ENCODE measurements at regions not wholly inside any gene's neighbourhood (a gene's known extent, or its start where the extent isn't known, plus 50 kb on each side); places are given as distances from the start of the nearest gene placed in this dataset.

DNA sequence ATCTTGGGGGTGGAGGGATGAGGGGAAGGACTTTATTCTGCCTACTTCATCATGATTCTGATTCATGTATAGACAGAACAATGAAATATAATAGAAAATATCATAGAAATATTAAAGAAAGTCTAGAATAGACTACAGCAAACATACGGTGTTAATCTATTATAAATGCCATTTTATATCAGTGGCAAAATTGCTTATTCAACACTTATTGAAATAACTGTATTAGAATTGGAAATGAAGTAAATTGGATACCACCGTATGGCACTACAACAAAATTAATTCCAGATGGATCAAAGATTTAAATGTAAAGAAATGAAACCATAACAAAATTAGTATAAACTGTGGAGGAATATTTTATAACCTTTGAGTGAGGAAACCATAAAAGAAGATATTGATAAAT, 213.3 kb upstream of the CTAGE1 start:
- Histone ChIP-seq H3K4me2 (ENCODE audit: low read length) (no peak overlapping the region), H3K27me3 (ENCODE audit: insufficient read depth, low read length) (no peaks in the 10 kb centered on the region; the same call in 1 of the 2 replicates), H3K4me1 (ENCODE audit: insufficient read depth, low read length, severe bottlenecking) (no peaks in the 10 kb centered on the region), H3K9me3 (ENCODE audit: low read length) (no peaks in the 10 kb centered on the region), H3K27ac (ENCODE audit: low read depth, low read length, poor library complexity, severe bottlenecking) (no peak overlapping the region), H3F3A (ENCODE audit: insufficient read depth, low read length) (no peaks in the 10 kb centered on the region), H3K36me3 (ENCODE audit: insufficient read depth, low read length) (no peaks in the 10 kb centered on the region), H3K9me2 (ENCODE audit: low read depth, low read length) (no peaks in the 10 kb centered on the region), H3K9ac (ENCODE audit: low read length) (no peak overlapping the region), H3K79me2 (ENCODE audit: insufficient read depth, low read length) (no peaks in the 10 kb centered on the region), H2AFZ (ENCODE audit: low read length) (no peak overlapping the region), H3K4me3 (ENCODE audit: low read depth, low read length, poor library complexity, severe bottlenecking) (no peak overlapping the region), H4K20me1 (ENCODE audit: insufficient read depth, low read length) (no peaks in the 10 kb centered on the region)
- TF ChIP-seq, protein P1, sequence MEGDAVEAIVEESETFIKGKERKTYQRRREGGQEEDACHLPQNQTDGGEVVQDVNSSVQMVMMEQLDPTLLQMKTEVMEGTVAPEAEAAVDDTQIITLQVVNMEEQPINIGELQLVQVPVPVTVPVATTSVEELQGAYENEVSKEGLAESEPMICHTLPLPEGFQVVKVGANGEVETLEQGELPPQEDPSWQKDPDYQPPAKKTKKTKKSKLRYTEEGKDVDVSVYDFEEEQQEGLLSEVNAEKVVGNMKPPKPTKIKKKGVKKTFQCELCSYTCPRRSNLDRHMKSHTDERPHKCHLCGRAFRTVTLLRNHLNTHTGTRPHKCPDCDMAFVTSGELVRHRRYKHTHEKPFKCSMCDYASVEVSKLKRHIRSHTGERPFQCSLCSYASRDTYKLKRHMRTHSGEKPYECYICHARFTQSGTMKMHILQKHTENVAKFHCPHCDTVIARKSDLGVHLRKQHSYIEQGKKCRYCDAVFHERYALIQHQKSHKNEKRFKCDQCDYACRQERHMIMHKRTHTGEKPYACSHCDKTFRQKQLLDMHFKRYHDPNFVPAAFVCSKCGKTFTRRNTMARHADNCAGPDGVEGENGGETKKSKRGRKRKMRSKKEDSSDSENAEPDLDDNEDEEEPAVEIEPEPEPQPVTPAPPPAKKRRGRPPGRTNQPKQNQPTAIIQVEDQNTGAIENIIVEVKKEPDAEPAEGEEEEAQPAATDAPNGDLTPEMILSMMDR (IDR thresholded peaks at IDR 0.05; ENCODE audit: low read length) = no peak
- no peak for TF ChIP-seq EZH2 (IDR thresholded peaks at IDR 0.05; ENCODE audit: borderline replicate concordance, low read length)

DNA sequence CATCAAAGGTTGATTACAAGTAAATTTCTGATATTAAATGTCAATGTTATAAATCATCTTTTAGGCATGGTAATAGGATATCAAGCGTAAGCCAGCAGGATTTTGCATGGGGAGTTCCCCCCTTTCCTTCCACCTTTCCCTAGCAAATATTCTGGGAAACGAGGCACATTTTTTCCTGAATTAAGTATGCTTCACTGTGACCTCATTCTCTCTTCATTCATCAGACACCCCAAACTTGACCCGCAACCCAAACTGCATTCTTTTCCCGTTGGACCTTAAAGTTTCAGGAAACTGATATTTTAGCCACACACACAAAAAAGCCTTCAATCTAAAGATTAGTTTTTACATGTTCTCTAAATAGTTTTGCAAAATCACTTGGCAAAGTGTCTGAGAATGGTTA, 214.5 kb upstream of the CTAGE1 start:
- Histone ChIP-seq H3K4me2 (ENCODE audit: low read length) (no peak overlapping the region), H4K20me1 (ENCODE audit: insufficient read depth, low read length) (no peaks in the 10 kb centered on the region), H3K79me2 (ENCODE audit: insufficient read depth, low read length) (no peaks in the 10 kb centered on the region), H3K9ac (ENCODE audit: low read length) (no peak overlapping the region), H3K4me3 (ENCODE audit: low read depth, low read length, poor library complexity, severe bottlenecking) (no peak overlapping the region), H3K4me1 (ENCODE audit: insufficient read depth, low read length, severe bottlenecking) (no peaks in the 10 kb centered on the region), H3K27ac (ENCODE audit: low read depth, low read length, poor library complexity, severe bottlenecking) (no peak overlapping the region), H3K27me3 (ENCODE audit: insufficient read depth, low read length) (no peaks in the 10 kb centered on the region), H3K9me2 (ENCODE audit: low read depth, low read length) (no peaks in the 10 kb centered on the region), H2AFZ (ENCODE audit: low read length) (no peak overlapping the region), H3K9me3 (ENCODE audit: low read length) (no peaks in the 10 kb centered on the region), H3F3A (ENCODE audit: insufficient read depth, low read length) (no peaks in the 10 kb centered on the region), H3K36me3 (ENCODE audit: insufficient read depth, low read length) (no peaks in the 10 kb centered on the region)
- TF ChIP-seq, protein P1 (IDR thresholded peaks at IDR 0.05; ENCODE audit: low read length) = no peak
- TF ChIP-seq EZH2 (IDR thresholded peaks at IDR 0.05; ENCODE audit: borderline replicate concordance, low read length) = no peak

DNA sequence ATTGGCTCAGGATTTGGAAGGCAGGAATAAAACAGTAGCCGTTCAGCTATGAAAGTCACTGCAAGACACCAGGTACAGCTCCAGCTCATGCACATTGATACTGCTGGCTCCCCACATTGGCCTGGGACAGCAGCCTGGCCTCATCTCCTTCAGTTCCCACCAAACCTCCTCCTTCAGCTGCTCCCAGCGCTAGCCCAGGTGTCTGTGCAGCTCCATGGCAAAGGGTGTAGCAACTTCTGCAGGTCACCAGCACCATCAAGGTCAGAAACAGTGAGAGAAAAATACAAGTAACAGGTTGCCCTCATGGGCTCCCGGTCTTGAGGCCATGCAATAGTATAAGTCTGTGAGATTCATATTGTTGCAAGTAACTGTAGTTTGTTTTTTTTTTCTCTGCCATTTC, 216.7 kb upstream of the CTAGE1 start:
- no peak overlapping the region for H3K4me3 ChIP-seq (ENCODE audit: low read depth, low read length, poor library complexity, severe bottlenecking)
- no peaks in the 10 kb centered on the region for H3F3A ChIP-seq (ENCODE audit: insufficient read depth, low read length)
- no peaks in the 10 kb centered on the region for H3K9me2 ChIP-seq (ENCODE audit: low read depth, low read length)
- no peaks in the 10 kb centered on the region for H3K36me3 ChIP-seq (ENCODE audit: insufficient read depth, low read length)
- no peaks in the 10 kb centered on the region for H3K27me3 ChIP-seq (ENCODE audit: insufficient read depth, low read length)
- no peaks in the 10 kb centered on the region for H3K9me3 ChIP-seq (ENCODE audit: low read length)
- no peak overlapping the region for H2AFZ ChIP-seq (ENCODE audit: low read length)
- H3K4me2 ChIP-seq (ENCODE audit: low read length) = no peak overlapping the region
- TF ChIP-seq, protein P1 (IDR thresholded peaks at IDR 0.05; ENCODE audit: low read length) = no peak
- TF ChIP-seq EZH2 (IDR thresholded peaks at IDR 0.05; ENCODE audit: borderline replicate concordance, low read length) = no peak
- no peaks in the 10 kb centered on the region for H3K79me2 ChIP-seq (ENCODE audit: insufficient read depth, low read length)
- H4K20me1 ChIP-seq (ENCODE audit: insufficient read depth, low read length) = no peaks in the 10 kb centered on the region
- no peak overlapping the region for H3K9ac ChIP-seq (ENCODE audit: low read length)
- no peaks in the 10 kb centered on the region for H3K4me1 ChIP-seq (ENCODE audit: insufficient read depth, low read length, severe bottlenecking)
- H3K27ac ChIP-seq (ENCODE audit: low read depth, low read length, poor library complexity, severe bottlenecking) = no peak overlapping the region
